ENCODE measurements at regions not wholly inside any gene's neighbourhood (a gene's known extent, or its start where the extent isn't known, plus 50 kb on each side); places are given as distances from the start of the nearest gene placed in this dataset.

DNA sequence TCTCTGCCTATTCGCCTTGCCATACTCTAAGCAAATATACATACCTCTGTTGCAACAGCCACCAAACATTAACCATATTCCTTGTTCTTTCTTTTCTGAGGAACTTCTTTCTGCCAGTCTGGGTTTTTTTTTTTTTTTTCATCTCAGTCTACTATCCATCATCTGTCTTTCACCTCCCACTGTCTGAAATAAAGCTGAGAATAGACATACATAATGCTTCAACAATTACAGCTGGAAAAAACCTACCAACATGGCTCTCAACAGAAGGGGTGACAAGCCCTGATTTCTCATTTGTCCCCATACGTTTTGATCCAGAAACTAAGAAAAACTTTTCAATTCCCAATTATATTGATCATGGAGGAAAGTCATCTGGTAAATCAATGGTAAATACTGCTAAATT lies 728.8 kb upstream of the POU3F3 start:
- intact Hi-C loops (cut with micrococcal nuclease): no loop called here
- Histone ChIP-seq H4K20me1 (ENCODE audit: insufficient read depth, low read length) (no peaks in the 10 kb centered on the region), H3K4me1 (ENCODE audit: control insufficient read depth in 1 of 2, insufficient read depth in 2 of 2, low read length in 2 of 2) (no peaks in the 10 kb centered on the region), H3K9ac (ENCODE audit: insufficient read depth, low read length, poor library complexity, severe bottlenecking) (no peak overlapping the region), H3K27me3 (ENCODE audit: control insufficient read depth in 2 of 2, insufficient read depth in 2 of 2, low read length in 2 of 2) (no peaks in the 10 kb centered on the region), H3K36me3 (replicated peaks in 1 of 2; ENCODE audit: control insufficient read depth in 1 of 2, insufficient read depth in 2 of 2, low read length in 2 of 2) (no peaks in the 10 kb centered on the region), H3K9me3 (replicated peaks in 1 of 2; ENCODE audit: control insufficient read depth in 1 of 2, insufficient read depth in 1 of 2, low read length in 2 of 2) (no peaks in the 10 kb centered on the region), H3K79me2 (ENCODE audit: insufficient read depth, low read length) (no peaks in the 10 kb centered on the region), H3K4me3 (replicated peaks in 1 of 3; ENCODE audit: low read depth in 2 of 3, low read length in 3 of 3) (no peak overlapping the region), H3K27ac (ENCODE audit: low read depth in 1 of 2, low read length in 2 of 2) (no peak overlapping the region), H3K4me2 (replicated peaks; ENCODE audit: extremely low read depth, low read length, poor library complexity, severe bottlenecking) (no peak overlapping the region), H2AFZ (ENCODE audit: insufficient read depth, low read depth, low read length, poor library complexity, severe bottlenecking) (no peak overlapping the region)
- peaks cover 0 to 5% (median 1%) of the 10 kb centered on the region in 7 donors for H3K9me3 Mint-ChIP-seq
- H3K27me3 Mint-ChIP-seq (ENCODE audit: low read depth in 3 of 3): peaks cover 0 to 2% (median 2%) of the 10 kb centered on the region in 3 donors
- H3K36me3 Mint-ChIP-seq: no peaks in the 10 kb centered on the region
- WGBS (ENCODE audit: insufficient coverage): 73% methylated on average over 1 of the region's 2 CpGs
- H3K27ac Mint-ChIP-seq: no peak overlapping the region
- no peak for TF ChIP-seq CTCF (IDR thresholded peaks at IDR 0.05)
- no peak for DNase-seq
- H3K4me3 Mint-ChIP-seq: no peak overlapping the region
- H3K4me1 Mint-ChIP-seq: no peaks in the 10 kb centered on the region

DNA sequence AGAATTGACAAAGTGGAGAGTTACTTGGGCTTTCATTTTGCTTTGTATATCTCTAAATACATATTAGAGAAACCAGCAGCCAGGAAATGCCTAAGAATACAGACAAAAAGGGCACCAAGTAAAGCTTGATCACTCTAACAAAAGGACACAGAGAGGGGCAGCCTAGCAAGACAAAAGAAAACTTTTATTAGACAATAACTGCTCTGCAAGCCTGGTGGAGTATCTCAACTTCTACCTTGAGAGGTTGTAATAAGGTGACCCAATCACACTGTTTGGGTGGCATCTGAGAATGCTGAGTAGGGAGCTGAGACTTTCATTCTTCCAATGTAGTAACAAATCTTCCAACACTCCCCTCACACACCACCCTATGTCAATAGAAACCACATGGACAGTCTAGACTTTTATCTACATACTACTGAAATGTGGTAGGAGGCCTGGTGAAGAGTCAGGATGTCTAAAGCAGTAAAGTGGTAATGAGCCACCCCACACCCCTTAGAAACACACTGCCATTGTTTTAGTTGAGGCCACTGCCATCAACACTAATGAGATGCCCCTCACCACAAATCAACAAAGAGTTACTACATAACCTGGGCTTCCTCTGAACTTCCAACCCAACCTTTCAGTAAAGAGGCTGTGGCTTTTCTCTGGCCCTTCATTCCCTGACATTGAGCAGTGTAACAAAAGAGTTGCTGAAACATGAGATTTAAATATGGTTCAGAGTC lies 726.7 kb upstream of the POU3F3 start:
- Histone ChIP-seq H3K36me3 (replicated peaks in 1 of 2; ENCODE audit: control insufficient read depth in 1 of 2, insufficient read depth in 2 of 2, low read length in 2 of 2) (no peaks in the 10 kb centered on the region), H2AFZ (ENCODE audit: insufficient read depth, low read depth, low read length, poor library complexity, severe bottlenecking) (no peak overlapping the region), H3K4me1 (ENCODE audit: control insufficient read depth in 1 of 2, insufficient read depth in 2 of 2, low read length in 2 of 2) (no peaks in the 10 kb centered on the region), H3K4me3 (replicated peaks in 1 of 3; ENCODE audit: low read depth in 2 of 3, low read length in 3 of 3) (no peak overlapping the region), H3K9me3 (replicated peaks in 1 of 2; ENCODE audit: control insufficient read depth in 1 of 2, insufficient read depth in 1 of 2, low read length in 2 of 2) (no peaks in the 10 kb centered on the region), H3K27ac (ENCODE audit: low read depth in 1 of 2, low read length in 2 of 2) (no peak overlapping the region), H3K27me3 (ENCODE audit: control insufficient read depth in 2 of 2, insufficient read depth in 2 of 2, low read length in 2 of 2) (no peaks in the 10 kb centered on the region), H4K20me1 (ENCODE audit: insufficient read depth, low read length) (no peaks in the 10 kb centered on the region), H3K4me2 (replicated peaks; ENCODE audit: extremely low read depth, low read length, poor library complexity, severe bottlenecking) (no peak overlapping the region), H3K9ac (ENCODE audit: insufficient read depth, low read length, poor library complexity, severe bottlenecking) (no peak overlapping the region), H3K79me2 (ENCODE audit: insufficient read depth, low read length) (no peaks in the 10 kb centered on the region)
- Mint-ChIP-seq H3K27ac (no peak overlapping the region), H3K4me3 (no peak overlapping the region), H3K4me1 (no peaks in the 10 kb centered on the region), H3K27me3 (ENCODE audit: low read depth in 3 of 3) (peaks cover 0 to 2% (median 0%) of the 10 kb centered on the region in 3 donors), H3K9me3 (peaks cover 0 to 5% (median 0%) of the 10 kb centered on the region in 7 donors), H3K36me3 (no peaks in the 10 kb centered on the region)
- TF ChIP-seq CTCF (IDR thresholded peaks at IDR 0.05): no peak
- intact Hi-C loops (cut with micrococcal nuclease): no loop called here
- DNase-seq: no peak
